PC-3 (cell line): ENCODE measurements at regions not wholly inside any gene's neighbourhood (a gene's known extent, or its start where the extent isn't known, plus 50 kb on each side); places are given as distances from the start of the nearest gene placed in this dataset.

Experiments used
- ATAC-seq: fragments of 200-7000 bp; cut with Tn5 transposase; 2 replicates; pipeline ENCODE4 v1.9.1; 2020; ENCODE audit warnings: mild to moderate bottlenecking, moderate library complexity
- BruUV-seq: library from RNA; stranded (reverse); fragments of 400-500 nt; replicated peaks from 2 replicates; lab custom pipeline; 2021; lab: Mats Ljungman, UMichigan
- CTCF ChIA-PET: fragments of 300-600 bp; sonication (Branson Sonifier 250); formaldehyde crosslinking; loops from one replicate; lab custom pipeline; 2022; ENCODE audit warnings: antibody characterized with exemption; lab: Charles Lee
- POLR2A ChIA-PET: fragments of 300-600 bp; sonication (Branson Sonifier 250); formaldehyde crosslinking; loops from one replicate; lab custom pipeline; 2022; ENCODE audit warnings: antibody characterized with exemption; ENCODE audit not compliant: unreplicated experiment; lab: Charles Lee
- DNase-seq: peaks from one replicate; pipeline ENCODE4 v3.0.0-alpha.2; 2015
- H2AFZ ChIP-seq: fragments of 300-600 bp; sonication (generic); 2 replicates; pipeline ENCODE4 v1.6.0; 2016; ENCODE audit warnings: antibody characterized with exemption, low read length
- H3F3A ChIP-seq: fragments of 300-600 bp; sonication (generic); one replicate; pipeline ENCODE4 v1.6.0; 2017; ENCODE audit warnings: antibody characterized with exemption, low read length, control low read depth, mild to moderate bottlenecking; ENCODE audit not compliant: unreplicated experiment
- H3K27ac ChIP-seq: fragments of 300-600 bp; sonication (generic); 2 replicates; pipeline ENCODE4 v1.5.1; 2016; ENCODE audit warnings: mild to moderate bottlenecking, low read length
- H3K27me3 ChIP-seq: fragments of 300-600 bp; sonication (generic); 2 replicates; pipeline ENCODE4 v1.6.1; 2016; ENCODE audit warnings: low read length, mixed read lengths
- H3K36me3 ChIP-seq: fragments of 300-600 bp; sonication (generic); 2 replicates; pipeline ENCODE4 v1.6.1; 2016; ENCODE audit warnings: low read depth, mixed run types, low read length, mixed read lengths
- H3K4me1 ChIP-seq: fragments of 300-600 bp; sonication (generic); 2 replicates; pipeline ENCODE4 v1.5.1; 2016; ENCODE audit warnings: low read length; ENCODE audit not compliant: insufficient read depth
- H3K4me2 ChIP-seq: fragments of 300-600 bp; sonication (generic); 2 replicates; pipeline ENCODE4 v1.6.0; 2016; ENCODE audit warnings: low read length
- H3K4me3 ChIP-seq: fragments of 300-600 bp; sonication (generic); 2 replicates; pipeline ENCODE4 v1.5.1; 2016; ENCODE audit warnings: mild to moderate bottlenecking, low read length, mixed read lengths
- H3K79me2 ChIP-seq: fragments of 300-600 bp; sonication (generic); 2 replicates; pipeline ENCODE4 v1.6.1; 2017; ENCODE audit warnings: low read length, mixed read lengths
- H3K9ac ChIP-seq: fragments of 300-600 bp; sonication (generic); 2 replicates; pipeline ENCODE4 v1.6.0; 2016; ENCODE audit warnings: mild to moderate bottlenecking, low read length
- H3K9me2 ChIP-seq: fragments of 300-600 bp; sonication (generic); replicated peaks from 2 replicates; pipeline ENCODE4 v1.6.1; 2016; ENCODE audit warnings: mixed run types, low read length, mixed read lengths
- H3K9me3 ChIP-seq: fragments of 300-600 bp; sonication (generic); 2 replicates; pipeline ENCODE4 v1.6.1; 2016; ENCODE audit warnings: low read length, mixed read lengths
- H4K20me1 ChIP-seq: fragments of 300-600 bp; sonication (generic); 2 replicates; pipeline ENCODE4 v1.6.1; 2016; ENCODE audit warnings: low read length, mixed read lengths
- EZH2 ChIP-seq: fragments of 300-600 bp; sonication (generic); IDR thresholded peaks from one replicate; pipeline ENCODE4 v1.6.1; 2017; ENCODE audit warnings: antibody characterized with exemption, mild to moderate bottlenecking, low read length; ENCODE audit not compliant: unreplicated experiment
- EZH2phosphoT487 ChIP-seq: fragments of 300-600 bp; sonication (generic); IDR thresholded peaks from 2 replicates; pipeline ENCODE4 v1.6.1; 2018; ENCODE audit warnings: mild to moderate bottlenecking, antibody characterized with exemption, low read length, borderline replicate concordance
- intact Hi-C: fragments of 100-400 bp; cut with micrococcal nuclease; formaldehyde crosslinking; loops from 2 replicates; pipeline ENCODE4 v1.9.0; 2023
- TF ChIP-seq, protein P1 (sequence below): fragments of 300-600 bp; sonication (generic); conservative IDR thresholded peaks from 2 replicates; pipeline ENCODE4 v1.5.1; 2017; ENCODE audit warnings: antibody characterized with exemption, low read depth, mild to moderate bottlenecking, low read length

DNA sequence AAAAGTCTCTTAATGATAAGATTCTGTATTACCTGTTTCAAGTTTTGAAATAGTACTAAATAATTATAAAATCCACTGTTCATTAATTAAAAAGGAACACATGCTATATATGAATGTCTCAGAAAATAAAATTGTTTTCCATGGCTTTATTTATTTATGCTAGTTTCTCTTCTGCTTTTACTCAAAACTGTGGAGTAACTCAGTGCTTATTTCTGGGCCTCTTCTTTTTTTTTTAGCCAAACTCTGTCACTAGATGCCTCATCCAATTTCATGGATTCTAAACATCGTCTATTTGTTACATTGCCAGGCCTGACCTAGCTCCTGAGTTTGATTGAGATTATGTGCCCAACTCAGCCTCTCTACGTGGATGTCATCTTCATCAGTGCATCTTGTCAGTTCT is 1509.7 kb downstream of the MAT2B start:
- H3K27me3 ChIP-seq = no peaks in the 10 kb centered on the region
- BruUV-seq = no TSS peak
- no peak overlapping the region for H3K4me2 ChIP-seq
- no peaks in the 10 kb centered on the region for H3K36me3 ChIP-seq
- no peaks in the 10 kb centered on the region for H4K20me1 ChIP-seq
- ChIA-PET CTCF (no interaction called here), POLR2A (no interaction called here)
- no peak overlapping the region for H2AFZ ChIP-seq
- H3K9me2 ChIP-seq = no peaks in the 10 kb centered on the region
- H3F3A ChIP-seq = no peaks in the 10 kb centered on the region
- no peak for ATAC-seq
- no peak overlapping the region for H3K9ac ChIP-seq
- H3K79me2 ChIP-seq = no peaks in the 10 kb centered on the region
- H3K9me3 ChIP-seq = no peaks in the 10 kb centered on the region
- no peaks in the 10 kb centered on the region for H3K4me1 ChIP-seq
- intact Hi-C loops = no loop called here
- DNase-seq = no peak
- TF ChIP-seq EZH2phosphoT487 (no peak), EZH2 (no peak)
- TF ChIP-seq, protein P1, sequence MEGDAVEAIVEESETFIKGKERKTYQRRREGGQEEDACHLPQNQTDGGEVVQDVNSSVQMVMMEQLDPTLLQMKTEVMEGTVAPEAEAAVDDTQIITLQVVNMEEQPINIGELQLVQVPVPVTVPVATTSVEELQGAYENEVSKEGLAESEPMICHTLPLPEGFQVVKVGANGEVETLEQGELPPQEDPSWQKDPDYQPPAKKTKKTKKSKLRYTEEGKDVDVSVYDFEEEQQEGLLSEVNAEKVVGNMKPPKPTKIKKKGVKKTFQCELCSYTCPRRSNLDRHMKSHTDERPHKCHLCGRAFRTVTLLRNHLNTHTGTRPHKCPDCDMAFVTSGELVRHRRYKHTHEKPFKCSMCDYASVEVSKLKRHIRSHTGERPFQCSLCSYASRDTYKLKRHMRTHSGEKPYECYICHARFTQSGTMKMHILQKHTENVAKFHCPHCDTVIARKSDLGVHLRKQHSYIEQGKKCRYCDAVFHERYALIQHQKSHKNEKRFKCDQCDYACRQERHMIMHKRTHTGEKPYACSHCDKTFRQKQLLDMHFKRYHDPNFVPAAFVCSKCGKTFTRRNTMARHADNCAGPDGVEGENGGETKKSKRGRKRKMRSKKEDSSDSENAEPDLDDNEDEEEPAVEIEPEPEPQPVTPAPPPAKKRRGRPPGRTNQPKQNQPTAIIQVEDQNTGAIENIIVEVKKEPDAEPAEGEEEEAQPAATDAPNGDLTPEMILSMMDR = no peak
- no peak overlapping the region for H3K27ac ChIP-seq
- H3K4me3 ChIP-seq = no peak overlapping the region

DNA sequence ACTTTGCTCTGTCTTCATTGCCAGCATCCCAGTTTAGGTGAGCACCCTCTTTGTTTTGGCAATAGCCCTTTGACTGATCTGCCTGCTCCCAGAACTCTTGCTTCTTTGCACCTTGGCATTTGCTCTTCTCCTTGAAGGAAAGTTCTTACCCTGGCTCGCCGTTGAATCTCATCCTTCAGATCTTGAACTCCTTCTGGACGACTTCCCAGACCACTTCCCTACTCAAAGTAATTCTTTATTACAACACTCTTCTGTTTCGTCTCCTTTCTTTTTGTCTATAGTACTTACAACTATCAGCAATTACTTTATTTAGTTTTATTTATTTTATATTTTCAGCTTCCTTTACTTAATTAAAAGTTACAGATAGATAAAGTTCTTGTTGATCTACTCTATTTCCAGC is 1510.1 kb downstream of the MAT2B start:
- no peak for TF ChIP-seq EZH2phosphoT487
- no peak for TF ChIP-seq EZH2
- TF ChIP-seq, protein P1 = no peak
- H2AFZ ChIP-seq = no peak overlapping the region

DNA sequence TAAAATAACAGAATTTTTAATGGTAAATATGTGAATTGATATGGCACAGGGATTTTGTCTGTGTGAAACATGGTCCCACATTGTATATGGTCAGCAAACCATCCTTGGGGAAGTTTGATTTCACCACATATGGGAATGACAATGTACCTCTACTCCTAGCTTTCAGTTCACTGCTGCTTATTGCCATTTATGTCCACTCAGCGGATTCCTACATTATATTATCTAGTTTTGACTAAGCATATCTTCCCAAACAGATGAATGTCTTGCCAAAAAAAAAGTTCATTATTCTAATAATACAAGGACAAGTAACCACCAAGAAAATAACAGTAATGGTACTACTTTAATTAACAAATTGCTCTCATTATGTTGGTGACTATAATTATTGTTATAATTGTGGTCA is 1521.6 kb downstream of the MAT2B start:
- no peaks in the 10 kb centered on the region for H3K79me2 ChIP-seq
- no peak overlapping the region for H3K4me3 ChIP-seq
- no peaks in the 10 kb centered on the region for H3F3A ChIP-seq
- H2AFZ ChIP-seq = no peak overlapping the region
- no peak overlapping the region for H3K4me2 ChIP-seq
- BruUV-seq = no TSS peak
- no peaks in the 10 kb centered on the region for H3K9me2 ChIP-seq
- POLR2A ChIA-PET = no interaction called here
- no peak for TF ChIP-seq EZH2phosphoT487
- TF ChIP-seq, protein P1 = no peak
- TF ChIP-seq EZH2 = no peak
- H3K27me3 ChIP-seq = no peaks in the 10 kb centered on the region
- H3K9me3 ChIP-seq = no peaks in the 10 kb centered on the region
- DNase-seq = no peak
- no peak for ATAC-seq
- no peak overlapping the region for H3K9ac ChIP-seq
- CTCF ChIA-PET = no interaction called here
- H3K36me3 ChIP-seq = no peaks in the 10 kb centered on the region
- no peak overlapping the region for H3K27ac ChIP-seq
- no peaks in the 10 kb centered on the region for H3K4me1 ChIP-seq
- no peaks in the 10 kb centered on the region for H4K20me1 ChIP-seq
- intact Hi-C loops = no loop called here

More for the DNA sequence above, 1510.1 kb downstream of the MAT2B start:
- Histone ChIP-seq H3K27ac (no peak overlapping the region), H3K36me3 (no peaks in the 10 kb centered on the region), H3K27me3 (no peaks in the 10 kb centered on the region), H4K20me1 (no peaks in the 10 kb centered on the region), H3K9me3 (no peaks in the 10 kb centered on the region), H3K79me2 (no peaks in the 10 kb centered on the region), H3F3A (no peaks in the 10 kb centered on the region), H3K9ac (no peak overlapping the region), H3K9me2 (no peaks in the 10 kb centered on the region), H3K4me3 (no peak overlapping the region), H3K4me2 (no peak overlapping the region), H3K4me1 (no peaks in the 10 kb centered on the region)
- CTCF ChIA-PET = no interaction called here
- ATAC-seq (no peak), DNase-seq (no peak)
- POLR2A ChIA-PET = no interaction called here
- intact Hi-C loops = no loop called here
- BruUV-seq = no TSS peak
